CD14-positive monocyte (primary cell): ENCODE measurements at regions not wholly inside any gene's neighbourhood (a gene's known extent, or its start where the extent isn't known, plus 50 kb on each side); places are given as distances from the start of the nearest gene placed in this dataset.

Experiments used
- DNase-seq, 3 donors: peaks; one replicate each; pipeline ENCODE4 v3.0.0-alpha.2; 2011 to 2022
- H2AFZ ChIP-seq: 2 replicates; pipeline ENCODE4 v1.6.0; 2012; ENCODE audit warnings: mild to moderate bottlenecking, low read depth, low read length, inconsistent platforms; ENCODE audit not compliant: insufficient read depth, poor library complexity, severe bottlenecking
- H3K27ac ChIP-seq, 2 donors: 1 replicate in 1 of 2; 2 replicates in 1 of 2; pipeline ENCODE4 v1.5.1; 2012 to 2013; ENCODE audit warnings: low read length in 2 of 2, control low read depth in 1 of 2, inconsistent platforms in 1 of 2, low read depth in 1 of 2, mild to moderate bottlenecking in 1 of 2
- H3K27me3 ChIP-seq, 2 donors: one replicate each; pipeline versions ENCODE4 v1.6.0 to v1.6.1; 2011 to 2013; ENCODE audit warnings: low read length in 2 of 2; ENCODE audit not compliant: control insufficient read depth in 2 of 2, insufficient read depth in 2 of 2
- H3K36me3 ChIP-seq, 2 donors: replicated peaks in 1 of 2; 1 replicate in 1 of 2; 2 replicates in 1 of 2; pipeline versions ENCODE4 v1.5.1 to v1.6.1; 2012 to 2013; ENCODE audit warnings: low read length in 2 of 2, control low read depth in 1 of 2, inconsistent platforms in 1 of 2, mild to moderate bottlenecking in 1 of 2; ENCODE audit not compliant: insufficient read depth in 2 of 2, control insufficient read depth in 1 of 2
- H3K4me1 ChIP-seq, 2 donors: 1 replicate in 1 of 2; 2 replicates in 1 of 2; pipeline versions ENCODE4 v1.5.1 to v1.6.1; 2012 to 2013; ENCODE audit warnings: low read length in 2 of 2, control low read depth in 1 of 2, inconsistent platforms in 1 of 2, mild to moderate bottlenecking in 1 of 2, moderate library complexity in 1 of 2; ENCODE audit not compliant: insufficient read depth in 2 of 2, control insufficient read depth in 1 of 2
- H3K4me2 ChIP-seq: replicated peaks from 2 replicates; pipeline ENCODE3; 2012; ENCODE audit warnings: low read length, moderate library complexity, mild to moderate bottlenecking; ENCODE audit not compliant: poor library complexity, severe bottlenecking; ENCODE audit errors: extremely low read depth
- H3K4me3 ChIP-seq, 3 experiments: fragments of 200-600 bp in 1 of 3; sonication (generic) in 1 of 3; replicated peaks in 1 of 3; 1 replicate in 2 of 3; 2 replicates in 1 of 3; pipeline ENCODE4 v1.5.1; 2011 to 2013; ENCODE audit warnings: low read length in 3 of 3, mild to moderate bottlenecking in 3 of 3, control low read depth in 2 of 3, low read depth in 2 of 3, inconsistent platforms in 1 of 3, moderate library complexity in 1 of 3
- H3K79me2 ChIP-seq: 2 replicates; pipeline ENCODE4 v1.6.0; 2012; ENCODE audit warnings: mild to moderate bottlenecking, control low read depth, inconsistent platforms, low read length, moderate library complexity; ENCODE audit not compliant: insufficient read depth
- H3K9ac ChIP-seq: 2 replicates; pipeline ENCODE4 v1.6.0; 2017; ENCODE audit warnings: low read length, mild to moderate bottlenecking; ENCODE audit not compliant: insufficient read depth, poor library complexity, severe bottlenecking
- H3K9me3 ChIP-seq, 2 donors: replicated peaks in 1 of 2; 1 replicate in 1 of 2; 2 replicates in 1 of 2; pipeline versions ENCODE4 v1.5.1 to v1.6.1; 2012 to 2013; ENCODE audit warnings: low read length in 2 of 2, control low read depth in 1 of 2; ENCODE audit not compliant: control insufficient read depth in 1 of 2, insufficient read depth in 1 of 2
- H4K20me1 ChIP-seq: 2 replicates; pipeline ENCODE4 v1.6.0; 2012; ENCODE audit warnings: mild to moderate bottlenecking, low read length, control low read depth, moderate library complexity; ENCODE audit not compliant: insufficient read depth
- H3K27ac Mint-ChIP-seq, 7 donors: one replicate each; pipeline ENCODE4 v1.8.0; 2020; ENCODE audit warnings: mild to moderate bottlenecking in 7 of 7, mixed read lengths in 7 of 7, moderate library complexity in 6 of 7, inconsistent platforms in 2 of 7
- H3K27me3 Mint-ChIP-seq, 3 donors: one replicate each; pipeline ENCODE4 v1.8.0; 2021 to 2022; ENCODE audit warnings: low read depth in 3 of 3, mild to moderate bottlenecking in 3 of 3, mixed read lengths in 3 of 3, moderate library complexity in 3 of 3, inconsistent platforms in 1 of 3
- H3K36me3 Mint-ChIP-seq, 2 donors: one replicate each; pipeline ENCODE4 v1.8.0; 2020; ENCODE audit warnings: mixed read lengths in 2 of 2, inconsistent platforms in 1 of 2, mild to moderate bottlenecking in 1 of 2
- H3K4me1 Mint-ChIP-seq: one replicate; pipeline ENCODE4 v1.8.0; 2020; ENCODE audit warnings: mild to moderate bottlenecking, mixed read lengths
- H3K4me3 Mint-ChIP-seq, 2 donors: one replicate each; pipeline ENCODE4 v1.8.0; 2020; ENCODE audit warnings: mild to moderate bottlenecking in 2 of 2, mixed read lengths in 2 of 2, moderate library complexity in 1 of 2
- H3K9me3 Mint-ChIP-seq, 7 donors: one replicate each; pipeline ENCODE4 v1.8.0; 2020 to 2022; ENCODE audit warnings: mixed read lengths in 7 of 7, mild to moderate bottlenecking in 6 of 7, moderate library complexity in 6 of 7, inconsistent platforms in 2 of 7
- WGBS: methylation state at CpG from one replicate; pipeline ENCODE4 v1.1.5; 2013; ENCODE audit warnings: missing lambda C conversion rate; ENCODE audit not compliant: insufficient coverage; 5-methylcytosine and 5-hydroxymethylcytosine counted together
- intact Hi-C, 2 donors: fragments of 100-400 bp; cut with micrococcal nuclease; formaldehyde crosslinking; loops; one replicate each; pipeline versions ENCODE4 v1.15.0 to v1.15.1; 2023
- TF ChIP-seq, protein P1 (sequence below): fragments of 200-600 bp; IDR thresholded peaks from one replicate; pipeline ENCODE4 v1.8.0; 2022; ENCODE audit warnings: antibody characterized with exemption, mild to moderate bottlenecking

DNA sequence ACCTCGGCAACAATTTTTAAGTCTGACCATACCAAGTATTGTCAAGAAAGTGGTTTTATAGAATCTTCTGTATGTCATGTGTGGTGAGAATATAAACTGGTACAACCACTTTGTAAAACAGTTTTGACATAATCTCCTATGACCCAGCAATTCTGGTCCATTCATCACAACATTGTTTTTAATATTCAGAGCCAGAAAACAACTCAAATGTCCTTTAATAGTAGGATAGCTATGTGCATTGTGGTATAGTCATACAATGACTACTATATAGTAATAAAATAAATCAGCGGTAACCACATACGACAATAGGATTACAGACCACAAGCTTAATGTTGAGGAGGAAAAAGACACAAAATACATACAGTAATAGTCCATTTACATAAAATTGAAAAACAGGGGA is 175.2 kb upstream of the SPATS2L start:
- Histone ChIP-seq H3K27me3 (no peaks in the 10 kb centered on the region), H3K36me3 (no peaks in the 10 kb centered on the region), H2AFZ (no peak overlapping the region), H3K79me2 (no peaks in the 10 kb centered on the region), H4K20me1 (no peaks in the 10 kb centered on the region), H3K4me2 (no peak overlapping the region), H3K9me3 (peaks cover 0 to 6% of the 10 kb centered on the region in 2 donors), H3K4me1 (no peaks in the 10 kb centered on the region), H3K27ac (no peak overlapping the region), H3K4me3 (no peak overlapping the region), H3K9ac (no peak overlapping the region)
- H3K4me3 Mint-ChIP-seq: no peak overlapping the region
- WGBS: no CpG with 5 or more reads among the region's 3 CpGs
- peaks cover 2% of the 10 kb centered on the region for H3K4me1 Mint-ChIP-seq
- H3K36me3 Mint-ChIP-seq: no peaks in the 10 kb centered on the region
- intact Hi-C loops: no loop called here
- H3K27me3 Mint-ChIP-seq: peaks cover 1 to 3% (median 1%) of the 10 kb centered on the region in 3 donors
- peaks cover 3 to 14% (median 8%) of the 10 kb centered on the region in 7 donors for H3K9me3 Mint-ChIP-seq
- TF ChIP-seq, protein P1, sequence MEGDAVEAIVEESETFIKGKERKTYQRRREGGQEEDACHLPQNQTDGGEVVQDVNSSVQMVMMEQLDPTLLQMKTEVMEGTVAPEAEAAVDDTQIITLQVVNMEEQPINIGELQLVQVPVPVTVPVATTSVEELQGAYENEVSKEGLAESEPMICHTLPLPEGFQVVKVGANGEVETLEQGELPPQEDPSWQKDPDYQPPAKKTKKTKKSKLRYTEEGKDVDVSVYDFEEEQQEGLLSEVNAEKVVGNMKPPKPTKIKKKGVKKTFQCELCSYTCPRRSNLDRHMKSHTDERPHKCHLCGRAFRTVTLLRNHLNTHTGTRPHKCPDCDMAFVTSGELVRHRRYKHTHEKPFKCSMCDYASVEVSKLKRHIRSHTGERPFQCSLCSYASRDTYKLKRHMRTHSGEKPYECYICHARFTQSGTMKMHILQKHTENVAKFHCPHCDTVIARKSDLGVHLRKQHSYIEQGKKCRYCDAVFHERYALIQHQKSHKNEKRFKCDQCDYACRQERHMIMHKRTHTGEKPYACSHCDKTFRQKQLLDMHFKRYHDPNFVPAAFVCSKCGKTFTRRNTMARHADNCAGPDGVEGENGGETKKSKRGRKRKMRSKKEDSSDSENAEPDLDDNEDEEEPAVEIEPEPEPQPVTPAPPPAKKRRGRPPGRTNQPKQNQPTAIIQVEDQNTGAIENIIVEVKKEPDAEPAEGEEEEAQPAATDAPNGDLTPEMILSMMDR: no peak
- no peak for DNase-seq
- H3K27ac Mint-ChIP-seq: no peak overlapping the region

DNA sequence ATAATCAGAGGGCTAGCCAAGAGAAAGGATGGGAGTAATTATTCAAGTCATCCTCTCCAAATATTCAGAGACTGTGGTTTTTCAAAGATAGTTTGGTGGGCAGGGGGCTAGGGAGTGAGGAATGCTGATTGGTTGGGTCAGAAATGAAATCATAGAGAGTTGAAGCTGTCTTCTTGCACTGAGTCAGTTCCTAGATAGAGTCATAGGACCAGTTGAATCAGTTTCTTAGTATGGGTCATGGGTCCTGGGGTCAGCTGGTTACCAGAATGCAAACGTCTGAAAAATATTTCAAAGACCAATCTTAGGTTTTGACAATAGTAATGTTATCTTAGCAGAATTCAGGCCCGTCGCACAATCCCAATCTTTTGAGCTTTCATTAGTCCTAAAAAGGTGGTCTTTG is 171.4 kb upstream of the SPATS2L start:
- Histone ChIP-seq H3K4me2 (no peak overlapping the region), H3K9me3 (no peaks in the 10 kb centered on the region), H3K4me3 (no peak overlapping the region), H3K79me2 (no peaks in the 10 kb centered on the region), H3K36me3 (no peaks in the 10 kb centered on the region), H4K20me1 (no peaks in the 10 kb centered on the region), H3K9ac (no peak overlapping the region), H3K27me3 (no peaks in the 10 kb centered on the region), H3K27ac (no peak overlapping the region), H2AFZ (no peak overlapping the region), H3K4me1 (no peaks in the 10 kb centered on the region)
- Mint-ChIP-seq H3K4me1 (no peaks in the 10 kb centered on the region), H3K9me3 (peaks cover 0 to 10% (median 5%) of the 10 kb centered on the region in 7 donors), H3K36me3 (no peaks in the 10 kb centered on the region), H3K27me3 (peaks cover 0 to 3% (median 1%) of the 10 kb centered on the region in 3 donors), H3K4me3 (no peak overlapping the region), H3K27ac (no peak overlapping the region)
- no peak for DNase-seq
- 100% methylated on average over 2 of the region's 3 CpGs for WGBS
- TF ChIP-seq, protein P1: no peak
- intact Hi-C loops: no loop called here
